ENCODE measurements at regions not wholly inside any gene's neighbourhood (a gene's known extent, or its start where the extent isn't known, plus 50 kb on each side); places are given as distances from the start of the nearest gene placed in this dataset.

- no peak for DNase-seq
These were observed 62.7 kb upstream of the BRINP3 start for GRCh38 chr1:190540366-190540765.

GRCh38 chr1:190551638-190552037 is 74.0 kb upstream of the BRINP3 start:
- no peak for DNase-seq

GRCh38 chr1:190560161-190560681 is 82.6 kb upstream of the BRINP3 start:
- DNase-seq = no peak

- no peak for DNase-seq
These were observed 85.6 kb upstream of the BRINP3 start for GRCh38 chr1:190563230-190563629.

GRCh38 chr1:190564117-190564516 is 86.5 kb upstream of the BRINP3 start:
- no peak for DNase-seq

GRCh38 chr1:190578017-190578416 is 100.4 kb upstream of the BRINP3 start:
- peak; percentile 1 for DNase-seq

GRCh38 chr1:190578526-190578925 is 100.9 kb upstream of the BRINP3 start:
- no peak for DNase-seq

GRCh38 chr1:190579552-190580193 is 102.0 kb upstream of the BRINP3 start:
- no peak for DNase-seq

- no peak for DNase-seq
These were observed 106.2 kb upstream of the BRINP3 start for GRCh38 chr1:190583862-190584261.

GRCh38 chr1:190588424-190588823 is 110.8 kb upstream of the BRINP3 start:
- DNase-seq = no peak

- no peak for DNase-seq
These were observed 117.8 kb upstream of the BRINP3 start for GRCh38 chr1:190595438-190595837.

GRCh38 chr1:190597294-190597693 is 119.6 kb upstream of the BRINP3 start:
- no peak for DNase-seq

- DNase-seq = no peak
These were observed 122.0 kb upstream of the BRINP3 start for GRCh38 chr1:190599670-190600069.

GRCh38 chr1:190602325-190602724 is 124.7 kb upstream of the BRINP3 start:
- DNase-seq = no peak

GRCh38 chr1:190608282-190608681 is 130.6 kb upstream of the BRINP3 start:
- DNase-seq = no peak

GRCh38 chr1:190615818-190616217 is 138.2 kb upstream of the BRINP3 start:
- no peak for DNase-seq

- no peak for DNase-seq
These were observed 138.6 kb upstream of the BRINP3 start for GRCh38 chr1:190616235-190616634.

- DNase-seq = no peak
These were observed 142.1 kb upstream of the BRINP3 start for GRCh38 chr1:190619724-190620123.

GRCh38 chr1:190633488-190633887 is 155.8 kb upstream of the BRINP3 start:
- no peak for DNase-seq

GRCh38 chr1:190634134-190634533 is 156.5 kb upstream of the BRINP3 start:
- DNase-seq = no peak

GRCh38 chr1:190649553-190649952 is 171.9 kb upstream of the BRINP3 start:
- no peak for DNase-seq

GRCh38 chr1:190658907-190659306 is 181.2 kb upstream of the BRINP3 start:
- DNase-seq = no peak

- no peak for DNase-seq
These were observed 186.3 kb upstream of the BRINP3 start for GRCh38 chr1:190663962-190664361.

GRCh38 chr1:190665045-190665444 is 187.4 kb upstream of the BRINP3 start:
- DNase-seq = no peak

- DNase-seq = no peak
These were observed 190.2 kb upstream of the BRINP3 start for GRCh38 chr1:190667914-190668313.

All from retina (tissue), 1 donor.